Right kidney (tissue), 1 donor: ENCODE measurements at regions not wholly inside any gene's neighbourhood (a gene's known extent, or its start where the extent isn't known, plus 50 kb on each side); places are given as distances from the start of the nearest gene placed in this dataset.

Source experiments
- DNase-seq: peaks from one replicate; pipeline ENCODE4 v3.0.0-alpha.2; 2016

GRCh38 chr20:48172357-48172702 is 387.0 kb upstream of the SULF2 start:
- DNase-seq, result no peak

GRCh38 chr20:48171626-48172356 is 386.5 kb upstream of the SULF2 start:
- DNase-seq, result no peak

GRCh38 chr20:48171071-48171470 is 385.8 kb upstream of the SULF2 start:
- DNase-seq, result no peak

GRCh38 chr20:48170625-48171024 is 385.3 kb upstream of the SULF2 start:
- DNase-seq, result no peak

- no peak for DNase-seq
Measured at GRCh38 chr20:48169650-48170225, 384.5 kb upstream of the SULF2 start.

GRCh38 chr20:48166082-48166835 is 381.0 kb upstream of the SULF2 start:
- no peak for DNase-seq

- no peak for DNase-seq
Measured at GRCh38 chr20:48165401-48165685, 380.1 kb upstream of the SULF2 start.

GRCh38 chr20:48164566-48165400 is 379.5 kb upstream of the SULF2 start:
- DNase-seq, result no peak

GRCh38 chr20:48164034-48164433 is 378.8 kb upstream of the SULF2 start:
- DNase-seq, result no peak

GRCh38 chr20:48163505-48163904 is 378.2 kb upstream of the SULF2 start:
- DNase-seq, result no peak

- DNase-seq, result no peak
Measured at GRCh38 chr20:48162621-48163020, 377.3 kb upstream of the SULF2 start.

- no peak for DNase-seq
Measured at GRCh38 chr20:48159145-48160008, 374.1 kb upstream of the SULF2 start.

- DNase-seq, result no peak
Measured at GRCh38 chr20:48158014-48158413, 372.7 kb upstream of the SULF2 start.

GRCh38 chr20:48156951-48157700 is 371.8 kb upstream of the SULF2 start:
- no peak for DNase-seq

GRCh38 chr20:48156521-48156920 is 371.2 kb upstream of the SULF2 start:
- no peak for DNase-seq

GRCh38 chr20:48155268-48155667 is 370.0 kb upstream of the SULF2 start:
- no peak for DNase-seq

- DNase-seq, result no peak
Measured at GRCh38 chr20:48154040-48154765, 368.9 kb upstream of the SULF2 start.

GRCh38 chr20:48153523-48153922 is 368.2 kb upstream of the SULF2 start:
- no peak for DNase-seq

GRCh38 chr20:48153103-48153502 is 367.8 kb upstream of the SULF2 start:
- DNase-seq, result no peak

- no peak for DNase-seq
Measured at GRCh38 chr20:48150568-48150967, 365.3 kb upstream of the SULF2 start.

- peak; percentile 28 for DNase-seq
Measured at GRCh38 chr20:48149902-48150301, 364.6 kb upstream of the SULF2 start.
